Uterus (tissue), 2 donors: ENCODE measurements at regions not wholly inside any gene's neighbourhood (a gene's known extent, or its start where the extent isn't known, plus 50 kb on each side); places are given as distances from the start of the nearest gene placed in this dataset.

Experiments used
- CTCF ChIP-seq, 4 experiments: fragments of 200-600 bp in 2 of 4; fragments of 450-650 bp in 2 of 4; sonication (generic) in 2 of 4; IDR thresholded peaks; one replicate each; pipeline ENCODE4 v1.5.1; 2016 to 2019; ENCODE audit warnings: antibody characterized with exemption in 4 of 4, mild to moderate bottlenecking in 2 of 4, moderate library complexity in 1 of 4
- POLR2A ChIP-seq, 2 donors: fragments of 450-650 bp; IDR thresholded peaks; one replicate each; pipeline ENCODE4 v1.6.1; 2016; ENCODE audit warnings: antibody characterized with exemption in 2 of 2, mild to moderate bottlenecking in 1 of 2, moderate library complexity in 1 of 2

DNA sequence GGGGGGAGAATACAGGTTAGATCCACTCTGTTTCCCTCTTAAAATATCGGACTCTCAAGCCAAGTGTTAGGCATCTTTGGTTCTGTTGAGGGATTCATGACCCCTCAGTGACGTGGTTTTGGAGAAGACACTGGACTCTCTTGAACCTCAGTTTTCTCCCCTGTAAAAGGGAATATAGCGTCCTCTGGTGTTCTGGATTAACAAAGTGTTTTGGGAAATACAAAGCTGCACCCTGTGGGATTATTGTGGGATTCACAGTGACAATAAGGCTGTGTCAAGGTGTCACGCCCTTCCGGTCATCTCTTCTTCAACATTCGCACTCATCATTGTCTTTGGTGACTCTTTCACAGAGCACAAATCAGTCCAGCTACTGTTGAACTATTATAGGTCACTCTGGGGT lies 139.0 kb downstream of the IRX1 start:
- TF ChIP-seq POLR2A (IDR thresholded peaks at IDR 0.05) (no peak), CTCF (IDR thresholded peaks at IDR 0.05) (no peak)
